LNCaP clone FGC (cell line): ENCODE measurements at regions not wholly inside any gene's neighbourhood (a gene's known extent, or its start where the extent isn't known, plus 50 kb on each side); places are given as distances from the start of the nearest gene placed in this dataset.
A peak's percentile ranks its signal among the peaks of the same experiment; 100 is the strongest.

Experiments used
- DNase-seq: peaks from one replicate; pipeline ENCODE4 v3.0.0-alpha.2; 2011; ENCODE audit warnings: low read depth
- H3K4me3 ChIP-seq: 2 replicates; pipeline ENCODE4 v1.5.1; 2011; ENCODE audit warnings: mild to moderate bottlenecking, low read depth, low read length, control low read depth
- TF ChIP-seq, protein P1 (sequence below): IDR thresholded peaks from 2 replicates; pipeline ENCODE4 v1.5.1; 2012; ENCODE audit warnings: mild to moderate bottlenecking; ENCODE audit not compliant: control insufficient read depth, insufficient read depth; ENCODE audit errors: extremely low read depth

DNA sequence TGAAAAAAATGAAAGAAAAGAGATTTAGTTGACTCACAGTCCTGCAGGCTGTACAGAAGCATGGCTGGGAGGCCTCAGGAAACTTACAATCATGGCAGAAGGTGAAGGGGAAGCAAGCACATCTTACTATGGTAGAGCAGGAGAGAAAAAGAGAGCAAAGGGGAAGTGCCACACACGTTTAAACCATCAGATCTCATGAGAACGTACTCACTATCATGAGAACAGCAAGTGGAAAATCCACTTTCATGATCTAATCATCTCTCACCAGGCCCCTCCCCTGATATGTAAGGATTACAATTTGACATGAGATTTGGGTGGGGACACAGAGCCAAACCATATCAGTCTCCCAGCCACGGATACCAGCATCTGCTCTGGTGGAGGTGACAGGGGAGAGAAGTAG, 50.8 kb upstream of the CPOX start:
- no peak overlapping the region for H3K4me3 ChIP-seq
- no peak for DNase-seq
- TF ChIP-seq, protein P1, sequence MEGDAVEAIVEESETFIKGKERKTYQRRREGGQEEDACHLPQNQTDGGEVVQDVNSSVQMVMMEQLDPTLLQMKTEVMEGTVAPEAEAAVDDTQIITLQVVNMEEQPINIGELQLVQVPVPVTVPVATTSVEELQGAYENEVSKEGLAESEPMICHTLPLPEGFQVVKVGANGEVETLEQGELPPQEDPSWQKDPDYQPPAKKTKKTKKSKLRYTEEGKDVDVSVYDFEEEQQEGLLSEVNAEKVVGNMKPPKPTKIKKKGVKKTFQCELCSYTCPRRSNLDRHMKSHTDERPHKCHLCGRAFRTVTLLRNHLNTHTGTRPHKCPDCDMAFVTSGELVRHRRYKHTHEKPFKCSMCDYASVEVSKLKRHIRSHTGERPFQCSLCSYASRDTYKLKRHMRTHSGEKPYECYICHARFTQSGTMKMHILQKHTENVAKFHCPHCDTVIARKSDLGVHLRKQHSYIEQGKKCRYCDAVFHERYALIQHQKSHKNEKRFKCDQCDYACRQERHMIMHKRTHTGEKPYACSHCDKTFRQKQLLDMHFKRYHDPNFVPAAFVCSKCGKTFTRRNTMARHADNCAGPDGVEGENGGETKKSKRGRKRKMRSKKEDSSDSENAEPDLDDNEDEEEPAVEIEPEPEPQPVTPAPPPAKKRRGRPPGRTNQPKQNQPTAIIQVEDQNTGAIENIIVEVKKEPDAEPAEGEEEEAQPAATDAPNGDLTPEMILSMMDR: no peak

DNA sequence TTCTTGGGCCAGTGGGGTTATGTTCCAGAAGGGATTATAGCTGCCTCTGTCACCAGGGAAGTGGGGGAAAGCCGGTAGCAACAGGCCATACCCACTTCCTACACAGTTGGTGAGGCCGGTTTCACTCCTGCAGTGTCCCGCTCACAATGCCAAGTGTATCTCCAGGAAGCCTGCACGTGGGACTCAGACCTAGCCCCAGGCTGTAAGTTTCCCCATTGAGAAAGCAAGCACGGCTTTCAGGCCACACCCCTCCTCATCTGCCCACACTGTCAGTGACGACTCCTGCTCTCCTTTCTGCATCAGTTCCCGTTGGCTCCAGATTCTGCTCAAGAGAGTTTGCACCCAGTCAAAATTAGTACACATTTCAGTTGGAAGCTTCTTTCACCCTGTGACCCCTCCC, 51.6 kb upstream of the CPOX start:
- no peak overlapping the region for H3K4me3 ChIP-seq
- no peak for DNase-seq
- TF ChIP-seq, protein P1: no peak

DNA sequence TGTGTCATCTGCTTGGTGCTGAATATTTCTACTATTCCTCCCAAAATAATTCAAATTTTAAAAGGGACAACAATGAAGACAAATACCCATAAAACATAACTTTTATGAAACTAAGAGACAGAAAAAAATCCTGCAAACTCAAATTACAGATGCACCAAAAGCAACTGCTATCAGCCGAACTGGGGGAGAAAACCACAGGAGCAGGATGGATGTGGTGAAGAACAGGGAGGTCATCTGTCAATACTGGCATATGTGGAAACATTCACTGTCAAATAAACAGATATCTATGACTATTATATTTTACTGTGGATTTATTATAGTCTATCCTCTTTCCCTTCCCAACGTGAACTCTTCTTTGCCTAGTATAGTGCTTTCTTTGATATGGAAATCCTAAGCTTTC, 53.3 kb upstream of the CPOX start:
- DNase-seq: no peak
- TF ChIP-seq, protein P1: no peak
- no peak overlapping the region for H3K4me3 ChIP-seq

DNA sequence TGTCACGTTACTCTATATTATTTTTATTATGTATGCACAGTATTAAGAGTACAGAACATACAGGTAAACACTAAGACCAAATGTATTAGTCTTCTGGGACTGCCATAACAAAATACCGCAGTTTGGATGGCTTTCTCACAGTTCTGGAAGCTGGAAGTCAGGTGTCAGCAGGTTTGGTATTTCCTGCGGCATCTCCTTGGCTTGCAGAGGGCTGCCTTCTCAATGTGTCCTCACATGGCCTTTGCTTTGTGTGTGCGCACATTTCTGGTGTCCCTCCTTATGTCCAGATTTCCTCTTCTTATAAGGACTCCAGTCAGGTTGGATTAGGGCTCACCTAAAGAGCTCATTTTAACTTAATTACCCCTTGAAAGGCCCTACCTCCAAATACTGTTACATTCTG, 53.8 kb upstream of the CPOX start:
- DNase-seq: peak; percentile 10
- no peak overlapping the region for H3K4me3 ChIP-seq
- TF ChIP-seq, protein P1: no peak

DNA sequence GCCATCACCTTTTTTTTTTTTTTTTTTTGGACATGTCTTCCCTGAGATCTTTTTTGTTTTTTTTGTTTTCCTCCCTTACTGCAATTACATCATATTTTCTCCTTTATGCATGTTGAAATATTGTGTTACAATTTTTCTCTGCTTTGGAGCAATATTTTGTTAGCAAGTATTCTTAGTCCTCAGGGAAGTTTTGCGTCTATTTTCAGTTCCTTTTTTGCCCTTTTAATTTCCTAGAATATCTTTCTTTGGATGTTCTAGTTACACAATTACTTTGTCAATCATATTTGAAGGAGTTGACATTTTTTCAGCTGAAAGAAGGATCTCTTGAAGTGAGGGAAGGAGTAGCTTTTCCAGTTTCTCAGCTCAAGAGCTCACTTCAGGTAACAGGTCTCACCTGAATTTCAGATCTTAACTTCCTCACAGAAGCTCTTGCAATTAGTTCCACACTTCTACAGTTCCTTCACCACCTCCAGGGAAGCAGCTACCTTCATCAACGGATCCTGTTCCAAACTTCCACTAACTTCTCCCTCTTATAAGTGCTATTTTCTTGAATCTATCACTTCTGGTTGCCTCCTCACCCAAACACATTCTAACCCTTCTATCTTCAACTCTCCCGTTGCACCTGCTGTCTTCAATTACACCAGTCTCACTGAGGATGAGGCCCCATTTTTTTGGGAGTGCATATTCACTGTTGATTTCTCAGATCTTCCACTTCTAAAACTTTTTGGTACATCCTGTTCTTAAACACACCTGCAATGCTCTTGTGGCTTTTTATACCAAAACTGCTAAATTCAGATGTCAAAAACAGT, 57.8 kb upstream of the CPOX start:
- DNase-seq: no peak
- TF ChIP-seq, protein P1: no peak
- no peak overlapping the region for H3K4me3 ChIP-seq

DNA sequence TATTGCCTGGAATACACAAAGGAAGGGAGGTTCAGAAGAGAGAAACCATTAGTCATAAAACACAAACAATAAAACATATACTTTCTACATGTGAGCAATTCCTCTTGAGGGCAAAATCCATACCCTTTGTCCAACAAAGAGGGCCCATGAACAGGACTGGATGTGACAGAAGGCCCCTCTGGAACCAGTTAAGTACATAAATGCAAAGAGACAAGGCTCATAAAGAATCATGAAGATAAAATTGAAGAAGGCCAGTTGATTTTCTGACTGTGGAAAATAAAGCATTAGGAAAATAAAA, 58.3 kb upstream of the CPOX start:
- TF ChIP-seq, protein P1: no peak
- DNase-seq: no peak
- no peak overlapping the region for H3K4me3 ChIP-seq

DNA sequence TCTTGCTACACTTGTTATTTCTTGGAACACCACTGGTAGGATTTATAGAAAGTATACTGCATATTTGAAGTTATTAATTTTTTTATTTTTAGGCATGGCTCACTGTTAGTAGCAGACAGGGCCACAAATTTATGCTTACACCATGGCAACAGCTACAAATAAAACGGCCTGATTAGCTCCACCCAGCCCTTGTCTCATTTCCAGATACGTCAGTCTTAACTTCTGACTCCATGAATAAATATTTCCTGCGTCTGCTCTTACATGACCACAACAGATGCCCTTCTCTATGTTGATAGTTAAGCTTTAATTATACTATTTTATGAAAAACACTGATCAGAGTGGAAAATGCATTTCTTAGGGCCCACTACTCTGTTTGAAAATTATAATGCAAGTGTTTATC, 62.3 kb upstream of the CPOX start:
- DNase-seq: no peak
- TF ChIP-seq, protein P1: no peak
- no peak overlapping the region for H3K4me3 ChIP-seq
